ENCODE measurements at regions not wholly inside any gene's neighbourhood (a gene's known extent, or its start where the extent isn't known, plus 50 kb on each side); places are given as distances from the start of the nearest gene placed in this dataset.

DNA sequence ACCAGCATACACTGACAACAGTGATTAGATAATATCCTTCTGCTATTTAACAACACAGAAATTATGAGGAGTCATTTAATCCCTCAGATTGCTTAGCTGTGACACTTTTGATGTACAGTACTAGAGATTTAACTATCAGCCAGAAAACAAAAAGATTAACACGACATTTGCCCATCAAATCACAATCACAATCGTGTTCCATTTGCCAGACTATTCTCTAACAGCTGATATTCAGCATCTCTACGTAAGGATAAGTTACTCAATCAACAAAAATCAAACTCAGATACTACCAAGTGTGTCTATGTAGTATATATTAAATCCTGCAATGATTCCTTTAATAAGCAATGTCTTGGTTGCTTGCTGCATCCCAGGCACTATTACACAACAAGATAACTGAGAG is 558.7 kb upstream of the USP15 start:
- DNase-seq: no peak

DNA sequence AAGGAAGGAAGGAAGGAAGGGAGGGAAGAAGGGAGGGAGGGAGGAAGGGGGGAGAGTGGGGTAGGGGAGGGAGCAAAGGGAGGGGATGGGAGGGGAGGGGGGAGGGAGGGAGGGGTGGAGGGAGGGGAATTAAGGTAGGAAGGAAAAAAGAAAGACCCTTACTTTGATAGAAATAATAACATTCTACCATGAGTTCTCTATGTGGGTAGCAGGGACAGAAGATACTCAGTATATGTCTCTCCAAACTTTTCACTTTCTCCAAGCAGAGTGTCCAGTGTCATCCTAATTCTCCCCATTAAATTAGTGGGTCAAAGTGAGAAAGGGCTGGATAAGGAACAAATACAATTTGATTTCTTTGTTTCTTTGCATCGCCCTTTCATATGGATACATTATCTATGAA is 553.4 kb upstream of the USP15 start:
- DNase-seq: no peak

DNA sequence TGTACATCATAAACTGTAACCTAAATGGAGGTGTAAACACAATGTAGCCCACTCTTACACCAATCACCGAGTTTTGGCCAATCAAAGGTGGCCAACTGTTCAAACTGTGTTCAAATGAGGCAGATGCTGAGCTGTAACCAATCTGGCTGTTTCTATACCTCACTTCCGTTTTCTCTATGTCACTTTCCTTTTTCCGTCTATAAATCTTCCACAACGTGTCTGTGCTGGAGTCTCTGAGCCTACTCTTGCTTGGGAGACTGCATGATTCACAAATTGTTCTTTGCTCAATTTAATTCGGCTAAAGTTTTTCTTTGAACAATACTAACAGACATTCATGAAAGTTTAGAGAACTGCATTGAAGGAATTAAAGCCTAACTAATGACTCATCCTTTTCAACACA is 547.1 kb upstream of the USP15 start:
- DNase-seq: no peak

DNA sequence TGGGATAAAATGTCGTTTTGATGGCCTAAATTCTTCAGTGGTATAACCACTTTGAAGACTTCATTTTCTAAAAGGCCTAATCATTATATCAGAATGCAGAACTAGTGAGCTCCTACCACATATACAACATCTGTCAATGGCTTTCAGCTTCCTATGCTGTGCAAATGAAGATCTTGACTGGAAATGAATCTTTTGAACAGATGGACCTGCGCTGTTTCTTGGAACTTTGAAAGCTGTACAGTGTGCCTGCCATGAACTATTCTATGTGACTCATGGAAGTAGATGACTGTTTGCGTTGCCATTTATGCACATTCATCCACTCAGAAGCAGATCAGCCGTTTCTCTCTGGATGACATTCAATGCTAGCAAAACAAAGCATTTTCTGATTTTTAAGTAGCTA is 542.2 kb upstream of the USP15 start:
- DNase-seq: no peak

DNA sequence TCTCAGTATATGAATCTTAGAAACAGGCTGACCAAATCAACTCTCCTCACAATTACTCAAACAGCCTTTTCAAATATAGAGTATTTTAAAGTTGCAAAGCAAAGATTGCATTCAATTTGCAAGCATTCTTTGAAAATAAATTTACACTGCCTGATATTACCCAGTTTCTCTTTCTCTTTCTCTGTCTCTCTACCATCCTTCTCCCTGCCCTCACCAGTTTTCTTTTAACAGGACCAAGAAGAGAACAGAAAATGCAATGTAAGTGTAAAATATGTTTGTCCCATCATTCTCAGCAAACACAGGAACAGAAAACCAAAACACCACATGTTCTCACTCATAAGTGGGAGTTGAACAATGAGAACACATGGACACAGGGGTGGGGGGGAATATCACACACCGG is 520.3 kb upstream of the USP15 start:
- no peak for DNase-seq

DNA sequence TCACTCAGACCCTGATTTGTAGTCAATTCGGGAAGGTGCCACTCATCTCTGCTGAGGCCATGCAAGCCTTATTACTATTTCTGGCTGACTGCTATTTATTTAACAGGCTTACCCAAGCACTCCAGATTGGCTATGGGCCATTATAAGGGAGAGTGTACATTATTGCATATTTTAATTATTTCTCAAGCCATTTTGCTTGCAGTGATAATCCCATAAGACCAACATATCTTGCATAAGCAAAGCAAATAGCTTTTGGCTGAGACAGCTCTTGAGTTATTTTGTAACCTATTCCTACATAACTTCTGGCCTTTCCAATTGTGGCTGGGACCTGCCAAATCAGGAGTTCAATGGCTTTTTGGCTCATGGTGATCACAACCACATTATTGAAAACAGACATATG is 509.6 kb upstream of the USP15 start:
- DNase-seq: no peak

DNA sequence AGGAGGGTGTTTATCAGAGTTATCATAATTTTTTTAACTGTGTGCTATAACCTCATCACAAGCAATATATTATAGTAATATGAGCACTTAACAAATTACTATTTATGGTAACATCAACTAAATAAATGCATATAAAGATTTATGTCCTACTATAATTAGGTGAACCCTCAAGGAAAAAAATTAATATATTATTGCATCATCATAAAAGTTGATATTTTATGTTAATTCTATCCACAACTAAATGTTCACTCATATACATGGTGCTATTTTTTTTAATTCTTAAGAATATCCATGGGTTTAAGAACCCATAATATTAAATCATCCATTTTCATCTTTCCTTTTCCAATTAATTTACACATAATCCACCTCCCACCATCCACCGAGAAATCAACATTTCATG is 506.0 kb upstream of the USP15 start:
- DNase-seq: no peak

DNA sequence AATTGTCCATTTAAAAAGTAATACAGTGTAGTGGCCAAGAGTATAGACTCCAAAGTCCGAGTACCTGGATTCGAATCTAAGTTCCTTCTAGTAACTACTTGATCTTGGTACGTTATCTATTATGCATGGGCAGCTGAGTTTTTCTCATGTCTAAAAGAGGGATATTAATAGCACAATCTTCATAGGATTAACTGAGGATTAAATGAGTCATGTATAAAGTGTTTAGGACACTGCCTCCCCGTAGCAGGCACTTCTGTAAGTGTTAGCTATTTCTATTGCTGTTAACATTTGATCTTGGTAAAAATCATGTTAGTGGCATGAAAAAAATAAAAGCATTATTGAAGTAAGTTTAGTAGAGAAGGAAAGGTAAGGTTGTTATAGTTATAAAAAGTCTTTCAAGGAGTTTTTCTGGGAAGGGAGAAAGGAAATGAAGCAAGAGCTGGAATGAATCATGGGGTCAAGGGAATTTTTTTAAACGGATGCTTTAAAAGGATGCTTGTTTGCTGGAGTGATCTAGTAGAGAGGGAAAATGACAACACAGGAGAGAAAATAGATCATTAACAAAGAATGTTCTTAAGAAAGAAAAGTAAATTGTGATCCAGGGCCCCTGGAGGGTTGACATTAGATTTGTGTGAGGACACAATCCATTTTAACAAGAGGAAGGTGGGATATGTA is 502.2 kb upstream of the USP15 start:
- no peak for DNase-seq

DNA sequence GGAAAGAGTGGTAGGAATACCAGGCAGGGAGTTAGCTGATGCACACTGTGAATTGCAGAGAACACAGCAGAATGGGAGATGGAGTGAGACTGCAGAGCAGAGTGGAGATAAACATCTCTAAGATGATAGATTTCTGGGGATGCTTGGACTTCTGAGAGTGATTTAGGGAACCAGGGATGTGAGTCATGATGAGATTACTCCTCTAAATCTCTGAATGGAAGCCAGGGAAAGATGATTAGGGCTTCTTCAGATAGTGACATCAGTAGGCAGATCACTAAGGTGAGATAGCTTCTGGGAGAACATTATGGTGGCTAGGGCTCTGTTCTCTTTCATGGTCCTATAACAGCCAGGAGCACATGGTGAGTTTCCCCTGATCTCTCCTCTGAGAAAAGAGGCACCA is 501.5 kb upstream of the USP15 start:
- DNase-seq: no peak

DNA sequence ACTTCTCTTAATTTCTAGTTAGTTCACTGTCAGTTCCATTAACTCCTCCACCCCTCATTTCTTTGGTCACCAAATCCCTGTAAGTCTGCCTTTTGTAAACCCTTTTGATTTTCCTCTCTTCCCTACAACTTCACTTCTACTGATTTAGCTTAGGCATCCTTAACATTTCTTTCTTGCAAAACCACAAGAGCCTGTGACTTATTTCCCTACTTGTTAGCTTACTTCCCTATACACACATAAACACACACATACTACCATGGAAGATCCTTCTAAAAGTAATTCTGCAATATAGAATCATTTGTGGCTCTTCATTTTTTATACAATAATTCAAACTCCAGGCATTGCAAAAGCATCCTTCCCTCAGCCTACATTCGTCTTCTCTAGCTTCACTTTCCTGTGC is 494.3 kb upstream of the USP15 start:
- no peak for DNase-seq

DNA sequence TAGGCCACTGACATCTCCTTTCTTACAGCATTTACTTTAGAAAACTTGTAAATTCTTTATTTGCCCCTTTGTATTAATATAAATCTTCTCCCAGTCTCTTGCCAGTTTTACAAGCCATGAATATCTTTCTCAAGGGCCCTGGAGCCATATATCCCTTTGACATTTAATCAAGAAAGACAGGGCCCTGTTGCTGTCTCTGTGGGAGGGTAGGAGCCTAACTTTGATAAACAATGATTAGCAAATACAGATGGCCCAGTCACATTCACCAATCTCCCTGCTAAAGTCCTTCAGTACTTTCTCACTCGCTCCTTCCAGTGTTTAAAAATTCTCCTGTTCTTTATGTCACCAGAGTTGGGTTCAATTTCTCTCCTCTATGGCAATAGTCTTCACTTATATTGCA is 479.8 kb upstream of the USP15 start:
- DNase-seq: no peak

DNA sequence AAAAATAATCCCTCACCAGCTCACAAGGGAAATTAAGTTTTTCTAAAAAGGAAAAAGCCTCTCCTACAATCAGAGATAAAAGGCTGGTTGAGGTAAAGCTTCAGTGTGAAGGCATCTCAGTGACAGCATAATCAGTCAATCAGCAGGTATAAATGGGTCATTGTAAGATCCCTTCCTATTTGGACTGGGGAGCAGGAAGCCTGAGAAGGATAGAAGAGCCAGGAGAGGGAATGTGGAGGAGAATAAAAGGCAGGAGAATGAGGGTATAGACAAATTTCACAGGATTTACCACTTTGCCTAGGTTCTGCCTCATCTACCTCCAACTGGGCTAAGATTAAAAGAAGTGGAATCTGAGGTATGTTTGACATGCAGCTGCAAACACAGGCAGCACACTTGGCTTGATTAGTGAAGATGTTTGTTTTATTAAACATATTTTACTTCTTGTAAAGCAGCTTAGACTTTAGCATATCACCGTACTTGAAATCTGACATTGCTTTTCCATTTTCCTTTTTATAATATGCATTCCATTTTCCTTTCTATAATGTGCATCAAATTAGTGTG is 479.1 kb upstream of the USP15 start:
- DNase-seq: no peak

DNA sequence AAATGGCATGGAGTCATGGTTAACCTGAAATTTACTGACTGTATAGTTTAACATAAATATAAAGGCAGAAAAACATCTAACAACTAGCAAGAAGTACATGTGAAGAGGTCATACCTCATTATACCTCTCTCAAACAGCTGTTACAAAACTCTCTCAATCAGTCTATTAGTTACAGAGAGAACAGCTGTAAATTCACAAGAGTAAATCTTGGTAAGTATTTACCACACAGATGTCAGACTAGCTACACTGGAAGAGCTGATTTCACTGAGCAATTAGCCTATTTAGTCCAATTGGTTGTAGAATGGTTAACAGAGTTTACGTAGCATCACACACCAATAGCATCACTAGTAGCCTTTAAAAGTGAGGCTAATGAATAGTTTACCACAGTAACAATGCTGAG is 463.4 kb upstream of the USP15 start:
- DNase-seq: no peak

DNA sequence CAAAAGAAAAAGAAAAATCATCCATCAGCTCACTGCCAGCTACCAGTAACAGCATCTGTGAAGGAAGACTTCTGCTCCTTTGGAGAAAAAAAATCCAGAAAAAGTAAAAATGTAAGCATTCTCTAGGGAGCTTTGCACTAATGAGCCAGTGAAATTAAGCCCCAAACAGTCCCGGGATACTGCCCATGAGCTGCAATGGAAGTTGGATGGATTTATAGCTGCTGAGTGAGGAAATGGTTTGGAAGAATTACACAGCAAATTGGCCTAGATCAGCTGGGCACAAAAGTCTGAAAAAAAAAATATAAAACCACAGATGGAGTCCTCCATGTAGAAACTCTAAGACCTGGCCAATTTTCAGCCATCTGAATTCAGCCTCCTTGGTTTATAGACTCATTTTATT is 462.9 kb upstream of the USP15 start:
- DNase-seq: no peak

DNA sequence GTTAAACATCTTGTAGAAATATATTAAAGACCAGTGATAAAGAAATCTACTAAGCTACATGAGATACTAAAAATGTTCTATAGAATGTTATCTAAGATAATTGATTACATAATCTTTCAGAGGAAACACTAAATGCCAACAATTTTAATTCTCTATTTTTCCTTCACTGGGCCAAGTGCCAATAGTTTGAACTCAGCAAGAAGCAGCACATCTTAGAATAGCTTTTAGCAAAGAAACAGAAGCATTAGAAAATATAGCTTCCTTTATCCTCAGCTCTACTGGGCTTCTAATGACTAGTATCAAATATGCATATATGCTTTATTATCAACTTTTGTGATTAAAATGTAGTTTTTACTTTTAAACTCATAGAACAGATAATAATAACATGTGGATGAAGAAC is 461.4 kb upstream of the USP15 start:
- DNase-seq: no peak

DNA sequence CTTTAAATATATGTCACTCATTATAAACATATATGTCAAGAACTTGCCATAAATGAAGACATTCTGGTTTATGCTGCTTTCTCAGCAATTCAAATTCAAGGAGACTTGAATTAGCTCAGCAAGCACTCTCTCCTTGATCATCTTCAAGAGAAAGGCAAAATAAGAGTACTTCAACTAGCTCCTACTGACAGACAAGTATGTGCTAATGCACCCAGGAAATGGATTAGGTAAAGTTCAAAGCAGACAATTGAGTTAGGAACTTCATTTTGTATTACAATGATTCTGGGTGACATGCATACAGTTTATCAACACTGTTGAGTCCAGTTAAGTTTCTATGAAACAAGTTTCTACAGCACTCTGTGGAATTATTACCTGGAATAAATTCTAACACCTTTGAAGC is 455.9 kb upstream of the USP15 start:
- DNase-seq: no peak

DNA sequence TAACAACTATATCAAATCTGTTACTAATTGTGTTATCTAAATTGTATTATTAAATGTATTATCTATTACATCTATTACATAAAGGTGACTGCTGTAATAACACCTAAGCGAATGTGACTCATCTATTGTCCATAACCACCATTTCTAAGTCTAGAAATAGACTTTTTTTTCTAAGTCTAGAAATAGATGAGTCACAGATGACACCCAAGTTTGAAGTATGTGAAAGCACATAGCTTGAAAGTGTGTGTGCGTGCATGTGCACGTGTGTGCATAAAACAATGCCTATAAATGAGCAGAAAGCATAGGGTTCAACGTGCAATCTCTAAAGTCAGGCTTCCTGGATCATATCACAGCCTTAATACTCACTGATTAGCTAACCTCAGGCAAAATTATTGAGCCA is 451.3 kb upstream of the USP15 start:
- DNase-seq: no peak

DNA sequence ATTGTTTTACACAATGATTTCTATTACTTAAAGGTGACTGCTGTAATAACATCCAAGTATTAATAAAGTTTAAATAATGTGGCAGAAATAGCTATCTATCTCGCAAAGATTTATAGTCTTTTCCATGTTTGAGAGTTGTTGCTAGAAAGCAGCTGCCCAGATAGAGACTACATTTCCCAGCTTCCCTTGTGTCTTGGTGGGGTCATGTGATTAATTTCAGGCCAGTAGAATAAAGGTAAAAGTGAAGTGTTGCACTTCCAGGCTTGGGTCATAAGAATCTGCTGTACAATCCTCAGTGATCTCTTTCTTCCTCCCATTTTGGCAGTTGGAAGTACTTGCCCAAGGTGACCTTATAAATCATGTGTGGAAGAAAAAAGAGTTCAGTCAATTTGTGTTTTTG is 449.7 kb upstream of the USP15 start:
- no peak for DNase-seq

DNA sequence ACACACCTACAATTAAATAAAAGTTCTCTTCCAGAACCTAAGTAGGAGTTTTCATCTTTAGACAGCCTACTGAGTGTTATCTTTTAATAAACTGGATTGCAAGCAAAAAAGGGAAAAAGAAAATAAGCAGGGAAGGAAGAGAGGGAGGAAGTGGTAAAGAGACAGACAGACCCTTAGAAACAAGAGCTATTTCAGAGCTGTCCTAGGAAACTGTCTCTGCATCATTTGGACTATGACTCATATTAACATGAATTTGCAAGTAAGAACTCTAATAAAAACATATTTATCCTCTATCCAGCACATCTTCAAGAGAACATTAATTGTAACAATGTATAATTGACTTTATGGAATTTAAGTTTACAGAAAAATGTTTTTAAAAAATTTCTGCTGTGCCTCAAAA is 438.8 kb upstream of the USP15 start:
- no peak for DNase-seq

DNA sequence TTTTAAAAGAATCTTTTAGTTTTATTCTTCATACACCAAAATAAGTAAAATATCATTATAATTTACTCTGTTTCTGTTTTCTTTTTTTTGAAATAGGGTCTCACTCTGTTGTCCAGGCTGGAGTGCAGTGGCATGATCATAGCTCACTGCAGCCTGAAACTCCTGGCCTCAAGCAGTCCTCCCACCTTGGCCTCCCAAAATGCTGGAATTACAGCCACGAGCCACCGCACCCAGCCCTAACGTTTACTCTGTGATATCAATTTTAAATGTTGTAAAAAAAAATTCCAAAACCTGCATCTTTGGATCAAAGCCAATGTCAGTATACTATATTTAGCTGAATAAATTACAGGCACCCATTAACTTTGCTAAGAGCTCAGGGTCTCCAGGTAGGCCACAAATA is 437.1 kb upstream of the USP15 start:
- DNase-seq: no peak

DNA sequence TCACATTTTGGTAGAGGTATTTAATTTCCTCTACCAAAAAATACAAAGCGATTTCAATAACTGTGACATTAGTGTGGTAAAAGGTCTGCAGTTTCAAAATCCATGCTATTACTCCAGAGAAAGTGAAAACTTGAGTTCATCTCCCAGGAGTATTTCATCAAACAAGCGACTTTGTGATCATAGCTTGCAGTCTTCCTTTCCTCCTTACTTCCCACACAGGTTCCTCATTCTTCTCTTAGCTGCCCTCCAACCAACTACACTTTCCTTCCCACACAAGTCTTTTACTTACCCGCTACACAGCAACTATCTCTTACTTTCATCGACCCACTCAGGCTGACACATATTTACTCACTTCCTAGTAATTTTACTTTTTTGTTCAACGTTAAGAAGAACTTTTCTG is 413.4 kb upstream of the USP15 start:
- DNase-seq: no peak

DNA sequence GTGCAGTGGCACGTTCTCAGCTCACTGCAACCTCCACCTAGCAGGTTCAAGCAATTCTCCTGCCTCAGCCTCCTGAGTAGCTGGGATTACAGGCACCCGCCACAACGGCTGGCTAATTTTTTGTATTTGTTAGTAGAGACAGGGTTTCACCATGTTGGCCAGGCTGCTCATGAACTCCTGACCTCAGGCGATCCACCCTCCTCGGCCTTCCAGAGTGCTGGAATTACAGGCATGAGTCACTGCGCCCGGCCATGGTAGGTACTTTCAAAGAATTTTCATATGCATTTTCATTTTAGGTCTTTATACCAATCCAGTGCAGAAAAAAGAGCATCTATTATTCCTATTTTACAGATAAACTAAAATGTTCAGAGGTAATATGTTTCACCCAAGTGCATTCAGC is 411.3 kb upstream of the USP15 start:
- no peak for DNase-seq

DNA sequence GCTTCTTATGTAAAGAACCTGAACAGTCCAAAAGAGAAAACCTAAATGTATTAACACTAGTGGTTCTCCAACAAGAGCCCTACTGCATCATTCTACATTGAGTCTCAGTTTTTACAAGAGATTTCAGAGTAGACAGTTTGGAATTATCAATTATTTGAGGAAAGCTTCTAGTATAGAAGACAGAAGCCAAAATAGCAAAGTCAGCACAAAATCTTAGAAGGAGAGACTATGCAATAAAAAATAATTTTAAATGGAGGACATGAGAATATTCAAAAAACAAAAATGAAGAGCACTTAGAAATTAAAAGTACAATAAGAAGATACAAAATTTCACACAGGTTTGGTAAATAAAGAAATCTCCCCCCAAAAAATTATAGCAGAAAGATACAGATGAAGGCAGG is 406.3 kb upstream of the USP15 start:
- DNase-seq: no peak

DNA sequence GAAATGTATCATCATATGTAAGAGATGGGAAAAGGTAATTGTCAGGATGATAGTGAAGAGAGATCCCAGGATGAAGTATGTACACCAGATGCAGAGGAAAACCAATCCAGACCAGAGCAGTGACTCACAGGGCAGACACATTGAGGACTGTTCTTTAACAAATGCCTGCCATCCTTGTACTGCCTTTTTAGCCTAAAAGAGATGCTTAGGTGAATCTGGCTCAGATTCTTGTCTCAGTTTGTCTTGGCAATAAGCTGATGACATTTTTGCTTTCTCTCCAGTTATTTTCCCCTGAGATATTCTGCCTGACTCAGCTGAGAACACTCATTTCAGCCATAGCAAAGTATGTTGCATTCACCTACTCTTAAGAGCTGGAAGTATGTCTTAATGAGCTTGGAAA is 405.3 kb upstream of the USP15 start:
- no peak for DNase-seq

DNA sequence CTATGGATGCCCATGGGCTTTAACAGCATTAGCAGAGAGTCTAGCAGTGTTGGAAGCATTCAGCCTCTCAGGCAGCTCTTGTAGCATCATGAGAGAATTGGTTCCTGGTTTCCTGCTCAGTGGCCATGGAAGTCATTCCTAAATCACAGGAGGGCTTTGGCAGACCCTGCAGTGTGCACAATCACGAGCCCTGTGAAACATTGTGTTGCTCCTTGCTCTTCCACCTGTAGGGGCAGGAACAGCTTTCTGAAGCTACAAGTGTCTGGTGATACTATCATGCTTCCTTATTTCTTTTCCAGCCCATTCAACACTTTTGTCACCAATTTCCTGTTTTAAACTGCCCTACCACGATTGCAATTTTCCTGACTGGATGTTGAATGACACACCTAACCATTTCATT is 402.2 kb upstream of the USP15 start:
- no peak for DNase-seq

DNA sequence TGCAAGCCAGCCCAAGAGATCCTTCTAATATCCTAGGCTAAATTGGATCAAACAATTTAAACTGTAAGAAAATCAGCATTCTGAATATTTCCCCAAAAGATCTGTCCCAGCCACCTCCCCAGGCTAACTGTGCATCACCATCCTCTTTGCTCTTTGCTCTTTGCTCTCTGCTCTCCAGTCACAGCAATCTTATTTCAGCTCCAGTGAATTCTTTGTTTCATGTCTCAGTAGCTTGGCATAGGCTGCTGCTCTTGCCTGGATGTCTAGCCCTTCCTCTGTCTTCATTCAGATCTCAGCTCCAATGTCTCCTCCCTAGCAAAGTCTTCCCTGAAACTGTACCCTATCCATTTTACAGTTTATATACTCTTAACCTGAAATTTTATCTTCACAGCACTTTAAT is 399.8 kb upstream of the USP15 start:
- DNase-seq: no peak
